ENCODE measurements at regions not wholly inside any gene's neighbourhood (a gene's known extent, or its start where the extent isn't known, plus 50 kb on each side); places are given as distances from the start of the nearest gene placed in this dataset.
A peak's percentile ranks its signal among the peaks of the same experiment; 100 is the strongest.

GRCh38 chr22:27215871-27216270, 558.5 kb downstream of the MIAT start:
- Mint-ChIP-seq H3K9me3 (no peaks in the 10 kb centered on the region), H3K4me1 (peaks cover 10% of the 10 kb centered on the region in 2 experiments), H3K36me3 (ENCODE audit: insufficient read depth in 1 of 3, low read depth in 3 of 3) (no peaks in the 10 kb centered on the region), H3K4me3 (no peak overlapping the region), H3K27ac (no peak overlapping the region), H3K27me3 (ENCODE audit: low read depth) (peaks cover 8% of the 10 kb centered on the region)
- Histone ChIP-seq H2BK120ac (ENCODE audit: low read depth, low read length, poor library complexity, severe bottlenecking) (no peak overlapping the region), H3K27ac (ENCODE audit: insufficient read length, low read depth, low read length) (no peak overlapping the region), H2AFZ (ENCODE audit: low read length) (no peak overlapping the region), H2BK20ac (ENCODE audit: low read depth, low read length, poor library complexity, severe bottlenecking) (no peak overlapping the region), H3K23ac (ENCODE audit: insufficient read length, low read depth, low read length) (no peak overlapping the region), H3K27me3 (ENCODE audit: insufficient read depth, low read length) (no peaks in the 10 kb centered on the region; the same call in 1 of the 2 replicates), H3K18ac (ENCODE audit: insufficient read length, low read depth, low read length) (no peak overlapping the region), H3K14ac (ENCODE audit: insufficient read depth, low read length) (no peak overlapping the region), H3K23me2 (ENCODE audit: insufficient read length, low read depth, low read length, poor library complexity, severe bottlenecking) (no peaks in the 10 kb centered on the region), H3K56ac (ENCODE audit: insufficient read length, low read depth, low read length) (no peak overlapping the region), H3K4me1 (ENCODE audit: insufficient read depth, low read length) (no peaks in the 10 kb centered on the region), H2AK5ac (ENCODE audit: insufficient read length, low read length) (no peak overlapping the region), H2BK5ac (ENCODE audit: insufficient read length, low read length) (no peak overlapping the region), H3K79me2 (ENCODE audit: insufficient read depth, low read length) (no peaks in the 10 kb centered on the region), H2BK15ac (ENCODE audit: low read depth, low read length) (no peak overlapping the region), H3K4me2 (ENCODE audit: insufficient read depth, insufficient read length, low read length) (no peak overlapping the region), H4K8ac (replicated peaks; ENCODE audit: insufficient read length, low read depth, low read length) (no peak overlapping the region), H3K4ac (ENCODE audit: low read depth, low read length) (no peak overlapping the region), H3K9ac (ENCODE audit: extremely low read depth, insufficient read length, low read length) (no peak overlapping the region), H3K9me3 (ENCODE audit: control insufficient read depth, low read depth, low read length) (no peaks in the 10 kb centered on the region), H4K5ac (ENCODE audit: insufficient read length, low read depth, low read length) (no peak overlapping the region), H4K20me1 (ENCODE audit: control insufficient read depth, insufficient read depth, insufficient read length) (no peaks in the 10 kb centered on the region), H2BK12ac (ENCODE audit: insufficient read length, low read depth, low read length) (no peak overlapping the region), H3T11ph (ENCODE audit: low read length) (no peak overlapping the region), H4K91ac (ENCODE audit: insufficient read length, low read depth, low read length) (no peak overlapping the region), H3K79me1 (ENCODE audit: insufficient read depth, low read depth, low read length, poor library complexity, severe bottlenecking) (no peaks in the 10 kb centered on the region)
- peak; percentile 14 for DNase-seq
- no peak for TF ChIP-seq CTCF (conservative IDR thresholded peaks at IDR 0.05)
- no CpG with 5 or more reads among the region's 5 CpGs for WGBS (ENCODE audit: extremely low coverage, insufficient read length, low lambda C conversion rate)
